HCT116 (cell line): ENCODE measurements at regions not wholly inside any gene's neighbourhood (a gene's known extent, or its start where the extent isn't known, plus 50 kb on each side); places are given as distances from the start of the nearest gene placed in this dataset.

Experiments used
- ATAC-seq: fragments of 200-7000 bp; cut with Tn5 transposase; 2 replicates; pipeline ENCODE4 v1.9.1; 2020; ENCODE audit warnings: mild to moderate bottlenecking, moderate library complexity
- BruUV-seq: library from RNA; stranded (reverse); fragments of 400-500 nt; replicated peaks from 2 replicates; lab custom pipeline; 2021; lab: Mats Ljungman, UMichigan
- CTCF ChIA-PET: fragments of 300-600 bp; sonication (Branson Sonifier 250); formaldehyde crosslinking; loops from one replicate; lab custom pipeline; 2021; ENCODE audit warnings: antibody characterized with exemption; lab: Charles Lee
- POLR2A ChIA-PET: fragments of 300-600, 350-600 bp; sonication (Branson Sonifier 250); formaldehyde crosslinking; loops from one replicate; lab custom pipeline; 2021; ENCODE audit warnings: antibody characterized with exemption; lab: Charles Lee
- RAD21 ChIA-PET, 2 experiments: fragments of 300-600 bp; sonication (Branson Sonifier 250); formaldehyde crosslinking; loops; one replicate each; lab custom pipeline; 2023; ENCODE audit warnings: low total read pairs in 2 of 2; ENCODE audit not compliant: uncharacterized antibody in 2 of 2, unreplicated experiment in 2 of 2, low non-redundant PET in 1 of 2; lab: Charles Lee
- DNase-seq: peaks from one replicate; pipeline ENCODE4 v3.0.0-alpha.2; 2010; ENCODE audit warnings: low read depth, low spot score
- H2AFZ ChIP-seq: fragments of 200-600 bp; shearing (Covaris generic), sonication (generic); 2 replicates; pipeline ENCODE4 v1.6.1; 2017; ENCODE audit warnings: low read depth, mixed run types, mixed read lengths, antibody characterized with exemption, low read length; ENCODE audit not compliant: poor library complexity, severe bottlenecking
- H3K27ac ChIP-seq: 2 replicates; pipeline ENCODE4 v1.5.1; 2012; ENCODE audit warnings: low read depth, low read length
- H3K27me3 ChIP-seq: fragments of 200-600 bp; sonication (generic); 2 replicates; pipeline ENCODE4 v1.6.1; 2016; ENCODE audit warnings: mixed run types, low read length, mixed read lengths; ENCODE audit not compliant: insufficient read depth
- H3K36me3 ChIP-seq, 2 experiments: fragments of 200-500 bp in 1 of 2; fragments of 200-600 bp in 1 of 2; sonication (Bioruptor generic) in 1 of 2; sonication (generic) in 1 of 2; 2 replicates each; pipeline versions ENCODE4 v1.5.1 to v1.6.1; 2014 to 2016; ENCODE audit warnings: low read length in 2 of 2, inconsistent platforms in 1 of 2, mixed read lengths in 1 of 2, mixed run types in 1 of 2; ENCODE audit not compliant: insufficient read depth in 2 of 2, control insufficient read depth in 1 of 2
- H3K4me1 ChIP-seq, 2 experiments: fragments of 200-600 bp in 1 of 2; sonication (generic) in 1 of 2; 2 replicates each; pipeline versions ENCODE4 v1.5.1 to v1.6.1; 2012 to 2017; ENCODE audit warnings: low read length in 2 of 2, inconsistent platforms in 1 of 2, mild to moderate bottlenecking in 1 of 2, mixed read lengths in 1 of 2, mixed run types in 1 of 2, moderate library complexity in 1 of 2; ENCODE audit not compliant: insufficient read depth in 2 of 2, control insufficient read depth in 1 of 2
- H3K4me2 ChIP-seq: fragments of 200-600 bp; sonication (generic); 2 replicates; pipeline ENCODE4 v1.6.1; 2017; ENCODE audit warnings: mixed run types, low read length, mixed read lengths
- H3K4me3 ChIP-seq, 2 experiments: fragments of 200-600 bp in 1 of 2; sonication (generic) in 1 of 2; replicated peaks in 1 of 2; 2 replicates each; pipeline ENCODE4 v1.5.1; 2011 to 2016; ENCODE audit warnings: low read length in 2 of 2, control low read depth in 1 of 2, low read depth in 1 of 2, mild to moderate bottlenecking in 1 of 2, mixed read lengths in 1 of 2, mixed run types in 1 of 2
- H3K79me2 ChIP-seq: fragments of 200-600 bp; sonication (generic); 2 replicates; pipeline ENCODE4 v1.6.1; 2017; ENCODE audit warnings: mild to moderate bottlenecking, mixed run types, low read length, moderate library complexity, mixed read lengths; ENCODE audit not compliant: insufficient read depth
- H3K9ac ChIP-seq: fragments of 200-600 bp; sonication (generic); 2 replicates; pipeline ENCODE4 v1.6.1; 2016; ENCODE audit warnings: low read length, mixed read lengths
- H3K9me2 ChIP-seq: fragments of 200-600 bp; sonication (generic), shearing (Covaris generic); 2 replicates; pipeline ENCODE4 v1.6.1; 2017; ENCODE audit warnings: mixed run types, mild to moderate bottlenecking, moderate library complexity; ENCODE audit not compliant: insufficient read depth
- H3K9me3 ChIP-seq, 2 experiments: fragments of 200-500 bp in 1 of 2; fragments of 200-600 bp in 1 of 2; sonication (Bioruptor generic) in 1 of 2; sonication (generic) in 1 of 2; 2 replicates each; pipeline ENCODE4 v1.6.1; 2014 to 2017; ENCODE audit warnings: low read length in 2 of 2, mixed read lengths in 2 of 2, inconsistent platforms in 1 of 2, low read depth in 1 of 2, mild to moderate bottlenecking in 1 of 2, mixed run types in 1 of 2, moderate library complexity in 1 of 2; ENCODE audit not compliant: control insufficient read depth in 1 of 2, insufficient read depth in 1 of 2
- H4K20me1 ChIP-seq: fragments of 200-600 bp; sonication (generic), shearing (Covaris generic); 2 replicates; pipeline ENCODE4 v1.6.1; 2017; ENCODE audit warnings: mixed run types, mild to moderate bottlenecking, moderate library complexity; ENCODE audit not compliant: insufficient read depth
- CBX3 ChIP-seq: IDR thresholded peaks from 2 replicates; pipeline ENCODE4 v1.6.1; 2012; ENCODE audit warnings: low read depth
- CEBPB ChIP-seq: IDR thresholded peaks from 2 replicates; pipeline ENCODE4 v1.6.1; 2012; ENCODE audit warnings: low read depth
- EGR1 ChIP-seq: IDR thresholded peaks from 2 replicates; pipeline ENCODE4 v1.6.1; 2012; ENCODE audit warnings: low read depth
- ELF1 ChIP-seq: IDR thresholded peaks from 2 replicates; pipeline ENCODE4 v1.6.1; 2012; ENCODE audit warnings: low read depth, borderline replicate concordance
- JUND ChIP-seq: IDR thresholded peaks from 2 replicates; pipeline ENCODE4 v1.6.1; 2012
- POLR2A ChIP-seq: IDR thresholded peaks from 2 replicates; pipeline ENCODE4 v1.7.0; 2011; ENCODE audit warnings: borderline replicate concordance; ENCODE audit not compliant: insufficient read depth, insufficient read length; ENCODE audit errors: extremely low read depth
- RAD21 ChIP-seq: IDR thresholded peaks from 2 replicates; pipeline ENCODE4 v1.6.1; 2012; ENCODE audit warnings: low read depth, mild to moderate bottlenecking
- SIN3A ChIP-seq: IDR thresholded peaks from 2 replicates; pipeline ENCODE4 v1.6.1; 2012; ENCODE audit warnings: low read depth
- TCF7L2 ChIP-seq: IDR thresholded peaks from 2 replicates; pipeline ENCODE4 v1.7.0; 2011; ENCODE audit warnings: borderline replicate concordance, inconsistent platforms; ENCODE audit not compliant: insufficient read depth, insufficient read length; ENCODE audit errors: extremely low read depth
- YY1 ChIP-seq: IDR thresholded peaks from 2 replicates; pipeline ENCODE4 v1.6.1; 2011; ENCODE audit warnings: low read length, low read depth, moderate library complexity, mild to moderate bottlenecking; ENCODE audit not compliant: insufficient replicate concordance; ENCODE audit errors: extremely low read depth
- ZFX ChIP-seq: fragments of 450-650 bp; IDR thresholded peaks from 2 replicates; pipeline ENCODE4 v1.6.1; 2017
- intact Hi-C: fragments of 100-400 bp; cut with micrococcal nuclease; formaldehyde crosslinking; loops from 2 replicates; pipeline ENCODE4 v1.10.0; 2022
- TF ChIP-seq, protein P1 (sequence below): IDR thresholded peaks from 2 replicates; pipeline ENCODE4 v1.6.1; 2012; ENCODE audit warnings: low read depth
- TF ChIP-seq, protein P2 (sequence below): IDR thresholded peaks from 2 replicates; pipeline ENCODE4 v1.6.1; 2011; ENCODE audit warnings: mild to moderate bottlenecking, low read length, moderate library complexity; ENCODE audit not compliant: insufficient replicate concordance; ENCODE audit errors: extremely low read depth

DNA sequence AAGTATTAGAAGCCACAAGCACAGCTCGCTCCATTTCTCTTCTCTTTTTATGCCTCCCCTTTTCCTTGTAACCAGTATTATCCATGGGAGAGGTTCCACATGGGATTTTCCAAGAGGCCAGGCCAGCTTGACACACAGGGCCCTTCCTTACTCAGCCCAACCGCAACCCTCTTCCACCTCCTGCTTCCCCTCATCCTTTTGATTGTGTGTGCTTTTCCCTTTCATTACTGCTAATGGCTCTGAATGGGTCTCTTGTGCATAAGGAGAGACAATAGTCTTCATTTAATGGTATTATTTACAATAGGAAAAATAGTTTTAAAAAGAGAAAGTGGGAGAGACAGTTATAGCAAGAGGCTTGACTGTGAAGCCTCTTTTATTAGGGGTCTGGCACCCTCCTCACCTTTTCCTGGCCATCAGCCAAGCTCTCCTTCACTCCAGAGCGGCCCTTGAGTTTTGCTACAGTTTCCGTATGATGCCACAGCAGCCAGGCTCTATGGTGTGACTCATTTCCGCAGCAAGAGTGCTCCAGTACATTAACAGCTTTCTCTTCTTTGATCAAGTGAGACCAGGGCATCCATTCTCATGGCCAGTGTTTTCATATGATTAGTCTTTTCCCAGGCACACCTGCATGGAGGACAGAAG lies 579.5 kb downstream of the TFAP2B start:
- Histone ChIP-seq H3K36me3 (no peaks in the 10 kb centered on the region), H3K27me3 (no peaks in the 10 kb centered on the region), H3K4me2 (no peak overlapping the region), H3K9me3 (peaks cover 7 to 14% of the 10 kb centered on the region in 2 experiments; a peak in 2 of 4 replicates), H2AFZ (no peak overlapping the region), H3K4me1 (no peaks in the 10 kb centered on the region), H3K9ac (no peak overlapping the region), H3K4me3 (no peak overlapping the region), H4K20me1 (no peaks in the 10 kb centered on the region), H3K79me2 (no peaks in the 10 kb centered on the region), H3K27ac (no peak overlapping the region), H3K9me2 (no peaks in the 10 kb centered on the region)
- no peak for TF ChIP-seq SIN3A
- TF ChIP-seq TCF7L2: peak; percentile 42
- ATAC-seq (no peak), DNase-seq (no peak)
- intact Hi-C loops: no loop called here
- ChIA-PET CTCF (no interaction called here), POLR2A (no interaction called here), RAD21 (no interaction called here)
- no TSS peak for BruUV-seq

DNA sequence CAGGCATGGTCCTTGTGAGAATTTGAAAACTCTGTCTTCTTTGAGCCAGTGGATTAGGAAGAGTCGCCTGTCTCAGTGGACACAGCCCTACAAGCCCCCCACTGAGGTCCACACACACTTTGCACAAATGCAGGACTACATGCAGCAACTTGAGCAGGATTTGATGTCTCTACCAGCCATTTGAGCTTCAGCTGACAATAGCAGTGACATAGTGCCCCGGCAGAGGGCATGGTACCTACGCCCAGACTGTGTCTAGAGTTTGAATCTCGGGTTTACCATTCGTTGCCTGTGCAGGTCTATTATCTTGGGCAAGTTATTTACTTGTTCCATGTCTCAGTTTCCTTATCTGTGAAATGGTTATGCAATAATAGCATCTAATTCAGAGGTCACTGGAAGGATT lies 580.1 kb downstream of the TFAP2B start:
- DNase-seq: no peak
- RAD21 ChIA-PET: no interaction called here
- Histone ChIP-seq H3K4me1 (no peaks in the 10 kb centered on the region), H3K36me3 (no peaks in the 10 kb centered on the region), H3K79me2 (no peaks in the 10 kb centered on the region), H3K27ac (no peak overlapping the region), H3K4me2 (no peak overlapping the region), H4K20me1 (no peaks in the 10 kb centered on the region), H2AFZ (no peak overlapping the region), H3K9me3 (peaks cover 7 to 14% of the 10 kb centered on the region in 2 experiments; a peak in 2 of 4 replicates), H3K27me3 (no peaks in the 10 kb centered on the region), H3K4me3 (no peak overlapping the region), H3K9me2 (no peaks in the 10 kb centered on the region), H3K9ac (no peak overlapping the region)
- BruUV-seq: no TSS peak
- CTCF ChIA-PET: no interaction called here
- intact Hi-C loops: no loop called here
- no peak for ATAC-seq
- POLR2A ChIA-PET: no interaction called here
- TF ChIP-seq JUND: no peak
- TF ChIP-seq ELF1: no peak
- no peak for TF ChIP-seq ZFX
- TF ChIP-seq, protein P1, sequence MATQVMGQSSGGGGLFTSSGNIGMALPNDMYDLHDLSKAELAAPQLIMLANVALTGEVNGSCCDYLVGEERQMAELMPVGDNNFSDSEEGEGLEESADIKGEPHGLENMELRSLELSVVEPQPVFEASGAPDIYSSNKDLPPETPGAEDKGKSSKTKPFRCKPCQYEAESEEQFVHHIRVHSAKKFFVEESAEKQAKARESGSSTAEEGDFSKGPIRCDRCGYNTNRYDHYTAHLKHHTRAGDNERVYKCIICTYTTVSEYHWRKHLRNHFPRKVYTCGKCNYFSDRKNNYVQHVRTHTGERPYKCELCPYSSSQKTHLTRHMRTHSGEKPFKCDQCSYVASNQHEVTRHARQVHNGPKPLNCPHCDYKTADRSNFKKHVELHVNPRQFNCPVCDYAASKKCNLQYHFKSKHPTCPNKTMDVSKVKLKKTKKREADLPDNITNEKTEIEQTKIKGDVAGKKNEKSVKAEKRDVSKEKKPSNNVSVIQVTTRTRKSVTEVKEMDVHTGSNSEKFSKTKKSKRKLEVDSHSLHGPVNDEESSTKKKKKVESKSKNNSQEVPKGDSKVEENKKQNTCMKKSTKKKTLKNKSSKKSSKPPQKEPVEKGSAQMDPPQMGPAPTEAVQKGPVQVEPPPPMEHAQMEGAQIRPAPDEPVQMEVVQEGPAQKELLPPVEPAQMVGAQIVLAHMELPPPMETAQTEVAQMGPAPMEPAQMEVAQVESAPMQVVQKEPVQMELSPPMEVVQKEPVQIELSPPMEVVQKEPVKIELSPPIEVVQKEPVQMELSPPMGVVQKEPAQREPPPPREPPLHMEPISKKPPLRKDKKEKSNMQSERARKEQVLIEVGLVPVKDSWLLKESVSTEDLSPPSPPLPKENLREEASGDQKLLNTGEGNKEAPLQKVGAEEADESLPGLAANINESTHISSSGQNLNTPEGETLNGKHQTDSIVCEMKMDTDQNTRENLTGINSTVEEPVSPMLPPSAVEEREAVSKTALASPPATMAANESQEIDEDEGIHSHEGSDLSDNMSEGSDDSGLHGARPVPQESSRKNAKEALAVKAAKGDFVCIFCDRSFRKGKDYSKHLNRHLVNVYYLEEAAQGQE: no peak
- TF ChIP-seq POLR2A: no peak
- TF ChIP-seq, protein P2, sequence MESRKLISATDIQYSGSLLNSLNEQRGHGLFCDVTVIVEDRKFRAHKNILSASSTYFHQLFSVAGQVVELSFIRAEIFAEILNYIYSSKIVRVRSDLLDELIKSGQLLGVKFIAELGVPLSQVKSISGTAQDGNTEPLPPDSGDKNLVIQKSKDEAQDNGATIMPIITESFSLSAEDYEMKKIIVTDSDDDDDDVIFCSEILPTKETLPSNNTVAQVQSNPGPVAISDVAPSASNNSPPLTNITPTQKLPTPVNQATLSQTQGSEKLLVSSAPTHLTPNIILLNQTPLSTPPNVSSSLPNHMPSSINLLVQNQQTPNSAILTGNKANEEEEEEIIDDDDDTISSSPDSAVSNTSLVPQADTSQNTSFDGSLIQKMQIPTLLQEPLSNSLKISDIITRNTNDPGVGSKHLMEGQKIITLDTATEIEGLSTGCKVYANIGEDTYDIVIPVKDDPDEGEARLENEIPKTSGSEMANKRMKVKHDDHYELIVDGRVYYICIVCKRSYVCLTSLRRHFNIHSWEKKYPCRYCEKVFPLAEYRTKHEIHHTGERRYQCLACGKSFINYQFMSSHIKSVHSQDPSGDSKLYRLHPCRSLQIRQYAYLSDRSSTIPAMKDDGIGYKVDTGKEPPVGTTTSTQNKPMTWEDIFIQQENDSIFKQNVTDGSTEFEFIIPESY: no peak
- TF ChIP-seq RAD21: no peak
- no peak for TF ChIP-seq YY1
- TF ChIP-seq CBX3: no peak
- TF ChIP-seq EGR1: no peak
- TF ChIP-seq CEBPB: no peak
